OCI-LY7 (cell line): ENCODE measurements at regions not wholly inside any gene's neighbourhood (a gene's known extent, or its start where the extent isn't known, plus 50 kb on each side); places are given as distances from the start of the nearest gene placed in this dataset.

Experiments
- CTCF ChIP-seq: fragments of 200-600 bp; sonication (generic); conservative IDR thresholded peaks from 2 replicates; pipeline ENCODE4 v1.5.1; 2014; ENCODE audit warnings: mild to moderate bottlenecking, antibody characterized with exemption, low read length, moderate library complexity, mixed read lengths
- EZH2phosphoT487 ChIP-seq: fragments of 200-600 bp; sonication (generic); IDR thresholded peaks from 2 replicates; pipeline ENCODE4 v1.6.1; 2018; ENCODE audit warnings: low read depth, borderline replicate concordance, mild to moderate bottlenecking, mixed run types, antibody characterized with exemption, low read length, moderate library complexity, mixed read lengths

- TF ChIP-seq EZH2phosphoT487 (no peak), CTCF (no peak)
Measured at GRCh38 chr11:93084727-93085505, 112.9 kb downstream of the SLC36A4 start.
